B cell (primary cell): ENCODE measurements at regions not wholly inside any gene's neighbourhood (a gene's known extent, or its start where the extent isn't known, plus 50 kb on each side); places are given as distances from the start of the nearest gene placed in this dataset.

Source experiments
- ATAC-seq: fragments of 200-7000 bp; cut with Tn5 transposase; one replicate; pipeline ENCODE4 v1.10.0; 2021; ENCODE audit warnings: low read depth, mild to moderate bottlenecking, moderate number of reproducible peaks, moderate library complexity
- CTCF ChIA-PET: fragments of 350-600 bp; sonication (Branson Sonifier 250); formaldehyde crosslinking; loops from one replicate; lab custom pipeline; 2021; ENCODE audit warnings: antibody characterized with exemption, inconsistent platforms; lab: Charles Lee
- POLR2A ChIA-PET: fragments of 350-600 bp; sonication (Branson Sonifier 250); formaldehyde crosslinking; loops from one replicate; lab custom pipeline; 2021; ENCODE audit warnings: antibody characterized with exemption; lab: Charles Lee
- DNase-seq: peaks from one replicate; pipeline ENCODE4 v3.0.0; 2013
- H2AFZ ChIP-seq: 2 replicates; pipeline ENCODE4 v1.6.1; 2012; ENCODE audit warnings: mild to moderate bottlenecking, low read depth, low read length; ENCODE audit not compliant: insufficient read depth, poor library complexity, severe bottlenecking
- H3K27ac ChIP-seq, 2 donors: 1 replicate in 1 of 2; 2 replicates in 1 of 2; pipeline ENCODE4 v1.5.1; 2012 to 2013; ENCODE audit warnings: low read length in 2 of 2, mild to moderate bottlenecking in 2 of 2, moderate library complexity in 1 of 2
- H3K27me3 ChIP-seq, 4 experiments: fragments of 200-600 bp in 1 of 4; sonication (generic) in 1 of 4; replicated peaks in 1 of 4; 1 replicate in 2 of 4; 2 replicates in 2 of 4; pipeline versions ENCODE4 v1.6.1 to v1.7.0; 2013 to 2016; ENCODE audit warnings: low read length in 3 of 4, mild to moderate bottlenecking in 2 of 4, mixed read lengths in 1 of 4, moderate library complexity in 1 of 4; ENCODE audit not compliant: insufficient read depth in 4 of 4, control insufficient read depth in 3 of 4; ENCODE audit errors: control extremely low read depth in 1 of 4
- H3K36me3 ChIP-seq, 2 experiments: replicated peaks in 1 of 2; 1 replicate in 1 of 2; 2 replicates in 1 of 2; pipeline versions ENCODE4 v1.6.1 to v1.7.1; 2013; ENCODE audit warnings: low read length in 1 of 2; ENCODE audit not compliant: insufficient read depth in 2 of 2, control insufficient read depth in 1 of 2; ENCODE audit errors: control extremely low read depth in 1 of 2, extremely low read depth in 1 of 2
- H3K4me1 ChIP-seq, 2 donors: fragments of 200-600 bp in 1 of 2; sonication (generic) in 1 of 2; 1 replicate in 1 of 2; 2 replicates in 1 of 2; pipeline versions ENCODE4 v1.5.1 to v1.6.1; 2013 to 2017; ENCODE audit warnings: low read length in 2 of 2; ENCODE audit not compliant: control insufficient read depth in 2 of 2, insufficient read depth in 2 of 2
- H3K4me2 ChIP-seq: replicated peaks from 2 replicates; pipeline ENCODE3; 2012; ENCODE audit warnings: mild to moderate bottlenecking, low read depth, low read length; ENCODE audit not compliant: poor library complexity, severe bottlenecking
- H3K4me3 ChIP-seq, 5 experiments: fragments of 200-600 bp in 1 of 5; sonication (generic) in 1 of 5; 1 replicate in 3 of 5; 2 replicates in 2 of 5; pipeline versions ENCODE4 v1.5.1 to v1.7.0; 2011 to 2016; ENCODE audit warnings: low read length in 4 of 5, mild to moderate bottlenecking in 4 of 5, low read depth in 2 of 5, control low read depth in 1 of 5, moderate library complexity in 1 of 5; ENCODE audit not compliant: insufficient read depth in 1 of 5; ENCODE audit errors: control extremely low read depth in 1 of 5, extremely low read depth in 1 of 5
- H3K79me2 ChIP-seq: fragments of 200-600 bp; sonication (generic); one replicate; pipeline ENCODE4 v1.6.0; 2016; ENCODE audit warnings: low read length; ENCODE audit not compliant: control insufficient read depth, insufficient read depth
- H3K9ac ChIP-seq: fragments of 200-600 bp; sonication (generic); 2 replicates; pipeline ENCODE4 v1.6.1; 2017; ENCODE audit warnings: mild to moderate bottlenecking, low read length, moderate library complexity
- H3K9me3 ChIP-seq, 3 donors: one replicate each; pipeline versions ENCODE4 v1.6.1 to v1.7.1; 2013; ENCODE audit warnings: low read length in 2 of 3; ENCODE audit not compliant: control insufficient read depth in 2 of 3, insufficient read depth in 1 of 3; ENCODE audit errors: control extremely low read depth in 1 of 3
- H4K20me1 ChIP-seq: 2 replicates; pipeline ENCODE4 v1.6.0; 2012; ENCODE audit warnings: mild to moderate bottlenecking, low read length; ENCODE audit not compliant: insufficient read depth, control insufficient read depth, poor library complexity, severe bottlenecking
- H3K27ac Mint-ChIP-seq: one replicate; pipeline ENCODE4 v1.8.0; 2021; ENCODE audit warnings: mixed read lengths
- H3K27me3 Mint-ChIP-seq: one replicate; pipeline ENCODE4 v1.8.0; 2021; ENCODE audit warnings: mixed read lengths
- H3K4me1 Mint-ChIP-seq: one replicate; pipeline ENCODE4 v1.8.0; 2021; ENCODE audit warnings: mixed read lengths
- H3K4me3 Mint-ChIP-seq: one replicate; pipeline ENCODE4 v1.8.0; 2021; ENCODE audit warnings: mixed read lengths
- H3K9me3 Mint-ChIP-seq: one replicate; pipeline ENCODE4 v1.8.0; 2022; ENCODE audit warnings: mixed read lengths; ENCODE audit not compliant: insufficient read depth
- CTCF ChIP-seq: fragments of 200-600 bp; IDR thresholded peaks from one replicate; pipeline ENCODE4 v1.8.0; 2022; ENCODE audit warnings: antibody characterized with exemption, mild to moderate bottlenecking
- EZH2 ChIP-seq: IDR thresholded peaks from 2 replicates; pipeline ENCODE4 v1.6.1; 2012; ENCODE audit warnings: borderline replicate concordance, low read depth, mild to moderate bottlenecking, moderate library complexity, low read length; ENCODE audit not compliant: insufficient read depth, poor library complexity, severe bottlenecking
- WGBS: methylation state at CpG from one replicate; pipeline ENCODE4 v1.1.5; 2013; ENCODE audit warnings: missing lambda C conversion rate; ENCODE audit not compliant: insufficient coverage; 5-methylcytosine and 5-hydroxymethylcytosine counted together
- intact Hi-C: fragments of 100-400 bp; cut with micrococcal nuclease; formaldehyde crosslinking; loops from one replicate; pipeline ENCODE4 v1.10.0; 2022

- no peaks in the 10 kb centered on the region for H3K36me3 ChIP-seq
- H4K20me1 ChIP-seq: no peaks in the 10 kb centered on the region
- ChIA-PET POLR2A (no interaction called here), CTCF (interaction anchor here (0.8 kb wide), 1 partner anchor 8 kb away, joined by 3 read pairs; no protein-coding TSS in a partner anchor)
- H3K79me2 ChIP-seq: no peaks in the 10 kb centered on the region
- peaks cover 8% of the 10 kb centered on the region for H3K27me3 Mint-ChIP-seq
- no peaks in the 10 kb centered on the region for H3K4me1 Mint-ChIP-seq
- intact Hi-C loops: no loop called here
- no peak for TF ChIP-seq EZH2
- H3K4me1 ChIP-seq: no peaks in the 10 kb centered on the region
- no peak overlapping the region for H3K27ac ChIP-seq
- no peak overlapping the region for H3K9ac ChIP-seq
- 75% methylated on average over 1 of the region's 3 CpGs for WGBS
- peaks cover 0 to 3% (median 0%) of the 10 kb centered on the region in 3 donors for H3K9me3 ChIP-seq
- H3K4me2 ChIP-seq: no peak overlapping the region
- no peak overlapping the region for H3K4me3 ChIP-seq
- ATAC-seq (no peak), DNase-seq (no peak)
- no peaks in the 10 kb centered on the region for H3K27me3 ChIP-seq
- H2AFZ ChIP-seq: no peak overlapping the region
- H3K4me3 Mint-ChIP-seq: no peak overlapping the region
- no peaks in the 10 kb centered on the region for H3K9me3 Mint-ChIP-seq
- no peak overlapping the region for H3K27ac Mint-ChIP-seq
Measured at GRCh38 chr10:43955978-43956377, 307.3 kb upstream of the ZNF32 start.

GRCh38 chr10:43955002-43955596 lies 306.4 kb upstream of the ZNF32 start:
- Histone ChIP-seq H3K27me3 (no peaks in the 10 kb centered on the region), H3K9ac (no peak overlapping the region), H2AFZ (no peak overlapping the region), H3K36me3 (no peaks in the 10 kb centered on the region), H3K4me1 (no peaks in the 10 kb centered on the region), H3K4me2 (no peak overlapping the region), H3K79me2 (no peaks in the 10 kb centered on the region), H3K27ac (no peak overlapping the region), H3K4me3 (no peak overlapping the region), H4K20me1 (no peaks in the 10 kb centered on the region), H3K9me3 (peaks cover 0 to 3% (median 0%) of the 10 kb centered on the region in 3 donors)
- intact Hi-C loops: no loop called here
- ChIA-PET POLR2A (no interaction called here), CTCF (no interaction called here)
- DNase-seq: no peak
- whole genome bisulfite sequencing: 90% methylated on average over 4 of the region's 5 CpGs
- ATAC-seq: no peak
- H3K27ac Mint-ChIP-seq: no peak overlapping the region
- no peaks in the 10 kb centered on the region for H3K9me3 Mint-ChIP-seq
- H3K4me1 Mint-ChIP-seq: no peaks in the 10 kb centered on the region
- H3K27me3 Mint-ChIP-seq: peaks cover 8% of the 10 kb centered on the region
- no peak overlapping the region for H3K4me3 Mint-ChIP-seq
- no peak for TF ChIP-seq EZH2
- no peak for TF ChIP-seq CTCF
